Body of pancreas (tissue), 4 donors: ENCODE measurements at regions not wholly inside any gene's neighbourhood (a gene's known extent, or its start where the extent isn't known, plus 50 kb on each side); places are given as distances from the start of the nearest gene placed in this dataset.

Experiments used
- ATAC-seq: fragments of 150-250 bp; one replicate; pipeline ENCODE4 v1.9.1; 2016
- DNase-seq, 4 donors: peaks; one replicate each; pipeline ENCODE4 v3.0.0-alpha.2; 2019
- H3K27ac ChIP-seq, 4 donors: fragments of 200-600 bp; sonication (generic); 1 replicate in 3 of 4; 2 replicates in 1 of 4; pipeline versions ENCODE4 v1.5.1 to v1.6.1; 2016 to 2019; ENCODE audit warnings: mild to moderate bottlenecking in 1 of 4, mixed read lengths in 1 of 4, moderate library complexity in 1 of 4
- H3K27me3 ChIP-seq, 2 donors: fragments of 200-600 bp; sonication (generic); one replicate each; pipeline ENCODE4 v1.6.0; 2016; ENCODE audit warnings: mild to moderate bottlenecking in 1 of 2
- H3K36me3 ChIP-seq, 2 donors: fragments of 200-600 bp; sonication (generic); replicated peaks in 1 of 2; 2 replicates each; pipeline ENCODE4 v1.5.1; 2016; ENCODE audit warnings: low read depth in 2 of 2; ENCODE audit not compliant: insufficient read depth in 1 of 2
- H3K4me1 ChIP-seq: fragments of 200-600 bp; sonication (generic); one replicate; pipeline ENCODE4 v1.6.0; 2016
- H3K4me3 ChIP-seq, 2 donors: fragments of 200-600 bp; sonication (generic); 1 replicate in 1 of 2; 2 replicates in 1 of 2; pipeline ENCODE4 v1.5.1; 2016 to 2019
- H3K9me3 ChIP-seq, 3 donors: fragments of 200-600 bp; sonication (generic); 1 replicate in 2 of 3; 2 replicates in 1 of 3; pipeline ENCODE4 v1.5.1; 2016
- POLR2A ChIP-seq, 3 donors: fragments of 450-650 bp; IDR thresholded peaks; one replicate each; pipeline ENCODE4 v1.6.1; 2016; ENCODE audit warnings: antibody characterized with exemption in 3 of 3, mild to moderate bottlenecking in 2 of 3
- WGBS, 2 donors: methylation state at CpG; one replicate each; pipeline ENCODE4 v1.1.5; 2017; 5-methylcytosine and 5-hydroxymethylcytosine counted together
- intact Hi-C: fragments of 100-400 bp; cut with DNase I; formaldehyde crosslinking; loops from one replicate; pipeline ENCODE4 v1.15.1; 2023
- TF ChIP-seq, protein P1 (sequence below), 7 experiments: fragments of 450-650 bp in 4 of 7; fragments of 200-600 bp in 3 of 7; sonication (generic) in 3 of 7; IDR thresholded peaks; one replicate each; pipeline ENCODE4 v1.5.1; 2016 to 2019; ENCODE audit warnings: antibody characterized with exemption in 7 of 7

DNA sequence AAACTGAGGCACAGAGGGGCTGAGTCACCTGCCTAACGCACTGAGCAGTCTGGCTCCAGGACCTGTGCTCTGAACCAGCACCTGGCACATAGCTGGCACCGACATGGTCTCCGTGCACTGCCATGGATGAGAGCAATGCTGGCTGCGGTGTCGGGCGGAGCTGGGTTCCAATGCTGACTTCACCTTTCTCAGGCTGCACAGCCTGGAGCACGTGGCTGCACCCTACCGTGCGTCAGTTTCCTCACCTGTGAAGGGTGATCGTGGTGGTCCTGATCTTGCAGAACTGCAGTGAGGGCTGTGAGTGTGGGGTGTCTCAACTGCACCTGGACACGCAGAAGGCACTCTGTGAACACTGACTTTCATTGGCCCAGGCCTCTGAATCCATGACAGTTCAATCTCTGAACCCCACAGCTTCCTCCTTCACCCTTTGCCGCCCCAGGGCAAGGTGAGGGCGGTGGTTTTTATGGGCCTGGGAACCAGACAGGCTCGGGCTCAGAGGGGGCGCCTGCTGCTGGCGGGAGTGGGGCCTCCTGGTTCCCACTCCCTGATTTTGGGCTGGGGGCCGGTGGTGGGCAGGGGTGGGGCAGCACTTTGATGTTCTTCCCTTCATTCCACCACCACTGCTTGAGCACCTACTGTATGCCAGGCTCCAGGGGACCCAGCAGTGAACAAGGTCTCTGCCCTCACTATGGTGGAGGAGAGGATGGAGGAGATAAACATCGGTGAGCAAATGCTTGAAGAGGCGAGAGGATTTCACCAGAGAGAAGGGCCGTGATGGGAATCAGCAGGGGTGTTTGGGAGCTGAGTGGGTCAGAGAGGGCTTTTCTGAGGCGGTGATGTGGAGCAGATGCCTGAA, 102.9 kb downstream of the CEBPB start:
- Histone ChIP-seq H3K4me3 (no peak overlapping the region), H3K36me3 (no peaks in the 10 kb centered on the region), H3K27ac (peak overlapping the region in 3 of 4 donors; percentile 35 to 71 (median 68)), H3K9me3 (no peaks in the 10 kb centered on the region), H3K4me1 (peaks cover 16% of the 10 kb centered on the region), H3K27me3 (no peaks in the 10 kb centered on the region)
- WGBS, 2 donors = 90 to 98% methylated on average over 5 to 21 of the region's 21 CpGs
- intact Hi-C loops = no loop called here
- TF ChIP-seq, protein P1, sequence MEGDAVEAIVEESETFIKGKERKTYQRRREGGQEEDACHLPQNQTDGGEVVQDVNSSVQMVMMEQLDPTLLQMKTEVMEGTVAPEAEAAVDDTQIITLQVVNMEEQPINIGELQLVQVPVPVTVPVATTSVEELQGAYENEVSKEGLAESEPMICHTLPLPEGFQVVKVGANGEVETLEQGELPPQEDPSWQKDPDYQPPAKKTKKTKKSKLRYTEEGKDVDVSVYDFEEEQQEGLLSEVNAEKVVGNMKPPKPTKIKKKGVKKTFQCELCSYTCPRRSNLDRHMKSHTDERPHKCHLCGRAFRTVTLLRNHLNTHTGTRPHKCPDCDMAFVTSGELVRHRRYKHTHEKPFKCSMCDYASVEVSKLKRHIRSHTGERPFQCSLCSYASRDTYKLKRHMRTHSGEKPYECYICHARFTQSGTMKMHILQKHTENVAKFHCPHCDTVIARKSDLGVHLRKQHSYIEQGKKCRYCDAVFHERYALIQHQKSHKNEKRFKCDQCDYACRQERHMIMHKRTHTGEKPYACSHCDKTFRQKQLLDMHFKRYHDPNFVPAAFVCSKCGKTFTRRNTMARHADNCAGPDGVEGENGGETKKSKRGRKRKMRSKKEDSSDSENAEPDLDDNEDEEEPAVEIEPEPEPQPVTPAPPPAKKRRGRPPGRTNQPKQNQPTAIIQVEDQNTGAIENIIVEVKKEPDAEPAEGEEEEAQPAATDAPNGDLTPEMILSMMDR (IDR thresholded peaks at IDR 0.05) = no peak
- TF ChIP-seq POLR2A (IDR thresholded peaks at IDR 0.05) = no peak
- no peak for ATAC-seq
- DNase-seq = no peak

DNA sequence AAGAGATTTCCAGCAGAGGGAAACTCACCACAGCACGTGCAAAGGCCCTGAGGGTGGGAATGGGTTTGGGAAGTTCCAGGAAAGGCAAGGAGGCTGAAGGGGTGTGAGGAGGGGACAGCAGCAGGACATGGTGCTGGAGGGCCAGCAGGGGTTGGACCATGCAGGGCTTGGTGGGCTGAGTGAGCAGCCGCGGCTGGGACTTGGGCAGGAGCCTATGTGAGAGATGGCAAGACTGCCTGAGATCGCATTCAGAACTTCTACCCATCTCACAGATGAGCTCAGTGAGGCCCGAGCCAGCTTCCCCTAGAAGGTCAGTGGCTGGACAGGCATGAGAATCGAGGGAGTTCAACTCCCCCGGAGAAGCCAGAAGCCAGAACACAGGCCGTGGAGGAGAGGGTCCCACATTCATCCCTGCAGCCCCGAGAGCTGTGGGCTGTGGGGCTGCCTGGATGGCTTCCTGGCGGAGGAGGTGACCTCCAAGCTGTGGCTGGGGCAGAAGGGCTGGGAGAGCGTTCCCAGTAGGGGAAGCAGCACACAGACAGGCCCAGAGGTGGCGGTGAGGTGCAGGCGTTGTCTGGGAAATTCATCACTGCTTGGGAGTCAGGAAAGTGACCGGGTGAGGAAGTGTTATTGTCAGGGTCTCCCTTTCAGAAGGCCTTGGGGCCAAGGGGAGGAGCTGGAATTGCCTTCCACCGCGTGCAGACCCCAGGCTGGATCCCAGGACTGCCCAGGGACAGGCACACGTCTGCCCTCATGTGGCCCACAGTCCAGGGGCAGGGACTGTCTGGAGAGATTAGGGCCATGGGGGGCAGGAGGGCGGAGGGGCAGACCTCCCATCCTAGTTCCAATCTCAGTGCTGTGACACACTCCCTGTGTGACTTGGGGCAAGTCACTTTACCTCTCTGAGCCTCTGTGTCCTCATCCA, 103.8 kb downstream of the CEBPB start:
- no peak overlapping the region for H3K4me3 ChIP-seq
- peaks cover 16% of the 10 kb centered on the region for H3K4me1 ChIP-seq
- no peak for ATAC-seq
- H3K9me3 ChIP-seq = no peaks in the 10 kb centered on the region
- WGBS, 2 donors = 84 to 90% methylated on average over 16 of the region's 18 CpGs
- H3K27ac ChIP-seq = peak overlapping the region in 1 of 4 donors; percentile 71
- TF ChIP-seq POLR2A (IDR thresholded peaks at IDR 0.05) = no peak
- TF ChIP-seq, protein P1 (IDR thresholded peaks at IDR 0.05) = no peak
- intact Hi-C loops = no loop called here
- DNase-seq = no peak
- H3K36me3 ChIP-seq = no peaks in the 10 kb centered on the region
- no peaks in the 10 kb centered on the region for H3K27me3 ChIP-seq

DNA sequence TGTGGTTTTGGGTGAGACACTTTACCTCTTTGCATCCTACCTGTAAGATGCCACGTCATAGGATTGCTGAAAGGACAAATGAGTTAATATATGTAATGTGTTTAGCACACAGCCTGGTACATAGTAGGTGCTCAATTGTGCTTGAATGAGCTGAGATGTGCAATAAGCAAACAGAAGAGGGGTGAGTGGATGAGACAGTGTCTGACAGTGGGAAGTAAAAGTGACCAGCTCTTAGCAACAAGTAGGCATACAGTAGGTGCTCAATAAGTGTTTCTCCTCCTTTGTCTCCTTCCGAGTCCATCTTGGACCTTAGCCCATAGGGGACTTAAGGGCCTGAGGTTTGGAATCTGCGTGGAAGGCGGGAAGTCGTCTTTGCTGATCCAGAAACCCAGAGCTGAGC, 104.7 kb downstream of the CEBPB start:
- peak overlapping the region in 2 of 4 donors; percentile 4 to 17 for H3K27ac ChIP-seq
- ATAC-seq (no peak), DNase-seq (no peak)
- H3K36me3 ChIP-seq = no peaks in the 10 kb centered on the region
- intact Hi-C loops = no loop called here
- H3K27me3 ChIP-seq = no peaks in the 10 kb centered on the region
- 78 to 86% methylated on average over 5 of the region's 5 CpGs for WGBS, 2 donors
- H3K9me3 ChIP-seq = no peaks in the 10 kb centered on the region
- no peak for TF ChIP-seq POLR2A (IDR thresholded peaks at IDR 0.05)
- TF ChIP-seq, protein P1 (IDR thresholded peaks at IDR 0.05) = no peak
- H3K4me1 ChIP-seq = peaks cover 16% of the 10 kb centered on the region
- H3K4me3 ChIP-seq = no peak overlapping the region

DNA sequence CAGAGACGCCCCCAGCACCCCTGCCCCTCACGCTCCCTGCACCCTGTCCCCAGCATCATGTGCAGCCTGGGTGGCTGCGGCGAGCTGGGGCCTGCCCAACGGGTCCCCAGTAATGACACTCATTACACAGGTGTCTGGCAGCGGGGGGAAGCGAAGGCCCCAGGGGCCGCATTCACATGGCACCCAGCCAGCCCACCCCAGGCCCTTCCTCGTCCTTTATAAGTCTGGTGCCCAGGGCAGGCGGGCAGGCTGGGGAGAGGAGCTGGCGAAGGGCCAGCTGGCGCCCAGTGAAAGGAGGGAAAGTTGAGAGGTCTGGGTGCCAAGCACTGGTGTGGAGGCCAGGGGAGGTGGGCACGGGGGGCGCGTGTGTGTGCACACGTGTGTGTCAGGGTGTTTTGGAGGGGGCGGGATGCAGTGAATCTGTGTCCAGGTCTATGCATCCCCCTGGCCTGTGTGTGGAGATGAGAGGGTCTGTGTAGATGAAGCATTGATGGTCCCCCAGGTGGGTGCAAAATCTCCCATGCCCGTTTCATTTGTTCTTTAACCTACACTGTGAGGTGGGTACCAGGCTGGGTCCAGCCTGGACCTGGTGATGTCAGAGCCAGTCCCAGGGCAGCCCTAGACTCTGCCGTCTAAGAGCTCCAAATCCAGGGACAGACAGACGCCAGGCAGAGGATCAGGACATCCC, 105.3 kb downstream of the CEBPB start:
- Histone ChIP-seq H3K4me3 (no peak overlapping the region), H3K36me3 (no peaks in the 10 kb centered on the region), H3K9me3 (no peaks in the 10 kb centered on the region), H3K27ac (peak overlapping the region in 2 of 4 donors; percentile 4 to 17), H3K4me1 (peaks cover 16% of the 10 kb centered on the region), H3K27me3 (no peaks in the 10 kb centered on the region)
- DNase-seq (peak in 2 of 4 donors; percentile 47 to 54), ATAC-seq (no peak)
- TF ChIP-seq, protein P1 (IDR thresholded peaks at IDR 0.05) = no peak
- no peak for TF ChIP-seq POLR2A (IDR thresholded peaks at IDR 0.05)
- intact Hi-C loops = no loop called here
- WGBS, 2 donors = 43 to 58% methylated on average over 10 to 20 of the region's 20 CpGs
